COLO668 (cell line): ENCODE measurements at regions not wholly inside any gene's neighbourhood (a gene's known extent, or its start where the extent isn't known, plus 50 kb on each side); places are given as distances from the start of the nearest gene placed in this dataset.

Source experiments
- DNase-seq: peaks from one replicate; lab custom pipeline; 2025; ENCODE audit not compliant: unreplicated experiment; lab: John Stamatoyannopoulos, UW

DNA sequence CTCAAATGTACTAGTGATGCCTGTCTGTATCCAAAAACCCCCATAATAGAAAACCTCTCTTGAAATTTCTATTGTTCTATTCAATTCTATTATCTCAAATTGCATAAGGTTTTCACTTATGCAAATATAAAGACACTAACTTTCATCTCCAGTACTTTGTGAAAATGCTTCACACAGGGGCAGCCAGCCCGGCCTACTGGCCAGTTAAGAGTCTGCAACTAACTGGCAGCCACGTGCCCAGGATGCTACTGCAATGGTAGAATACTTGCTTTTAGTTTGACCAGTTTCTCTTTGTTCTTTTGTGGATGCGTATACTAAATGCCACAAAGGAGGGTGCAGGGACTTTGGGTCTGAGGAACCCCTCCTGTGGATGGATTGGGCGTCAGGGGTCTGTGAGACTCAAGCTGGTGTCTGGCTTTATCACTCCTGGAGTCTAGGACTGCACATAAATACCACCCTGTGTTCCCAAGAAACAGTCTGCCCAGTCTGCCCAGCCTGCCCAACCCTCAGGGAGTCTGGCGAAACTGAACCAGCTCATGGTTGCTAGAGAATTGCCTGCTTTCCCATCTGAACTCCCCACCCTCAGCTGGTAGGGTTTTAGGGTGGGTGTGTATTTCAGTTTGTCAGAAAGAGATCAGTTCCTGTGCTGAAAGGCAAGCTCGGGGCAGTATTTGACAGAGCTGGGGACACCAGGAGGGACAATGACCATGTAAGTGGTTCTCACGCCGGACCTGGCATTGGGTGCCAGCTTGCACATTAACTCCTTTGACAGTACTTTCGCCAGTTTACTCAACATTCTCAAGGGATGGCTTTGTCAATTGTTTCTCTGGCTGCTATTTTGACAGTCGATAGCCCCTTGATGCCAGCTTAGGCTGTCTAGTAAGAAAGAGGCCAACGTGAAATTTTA is 558.2 kb upstream of the JAG1 start:
- DNase-seq = no peak

DNA sequence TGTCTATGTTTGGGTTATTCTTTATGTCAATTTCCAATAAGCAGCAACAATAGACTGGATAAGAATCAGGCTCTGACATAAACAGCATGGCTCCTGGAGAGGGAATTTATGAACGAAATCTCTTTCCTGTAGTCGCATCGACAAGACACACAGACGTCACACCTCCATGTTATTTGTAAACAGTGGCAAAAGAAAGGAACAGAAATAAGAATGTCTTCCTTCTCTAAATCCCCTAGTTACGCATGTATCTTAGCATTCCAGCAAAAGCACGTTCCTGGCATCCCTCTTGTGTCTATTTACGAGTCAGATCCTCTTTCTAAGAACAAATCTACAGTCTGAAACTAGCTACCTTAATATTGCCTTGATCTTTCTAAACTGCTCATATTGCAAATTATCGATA is 559.1 kb upstream of the JAG1 start:
- DNase-seq = no peak

DNA sequence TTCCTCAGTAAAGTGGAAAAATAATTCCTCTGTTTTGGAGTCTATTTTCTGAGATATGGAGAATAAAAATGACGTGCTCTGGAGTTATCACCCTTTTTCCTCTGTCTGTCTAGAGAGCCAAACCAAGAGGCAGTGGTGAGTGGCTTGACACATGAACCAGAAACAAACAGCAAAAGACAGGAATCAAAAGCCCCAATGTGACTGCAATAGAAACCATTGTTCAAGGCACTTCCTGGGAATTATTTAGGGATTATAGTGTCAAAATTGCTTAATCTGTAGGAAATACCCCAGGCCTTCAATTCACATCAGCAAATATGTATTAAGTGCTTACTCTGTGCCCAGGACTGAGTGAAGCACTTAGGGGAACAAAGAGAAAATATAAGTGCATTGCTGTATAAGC is 560.4 kb upstream of the JAG1 start:
- no peak for DNase-seq

DNA sequence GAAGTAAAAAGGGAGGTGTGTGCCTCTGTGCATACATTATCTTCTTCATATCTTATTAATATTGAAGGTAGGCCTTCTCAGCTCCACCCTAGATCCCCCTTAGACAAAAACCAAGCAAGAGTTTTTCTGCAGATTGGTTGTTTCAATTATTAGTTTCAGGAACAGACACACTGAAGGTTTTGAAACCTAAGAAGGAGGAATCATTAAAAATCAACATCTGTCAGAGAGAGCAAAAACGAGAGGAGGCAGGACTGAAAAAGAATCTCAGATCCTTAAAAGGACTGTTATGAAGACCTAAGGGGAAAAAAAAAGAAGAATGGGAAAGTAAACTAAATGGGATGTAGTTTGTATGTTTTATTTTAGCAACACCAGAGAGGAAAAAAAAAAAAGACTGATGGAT is 560.8 kb upstream of the JAG1 start:
- no peak for DNase-seq

DNA sequence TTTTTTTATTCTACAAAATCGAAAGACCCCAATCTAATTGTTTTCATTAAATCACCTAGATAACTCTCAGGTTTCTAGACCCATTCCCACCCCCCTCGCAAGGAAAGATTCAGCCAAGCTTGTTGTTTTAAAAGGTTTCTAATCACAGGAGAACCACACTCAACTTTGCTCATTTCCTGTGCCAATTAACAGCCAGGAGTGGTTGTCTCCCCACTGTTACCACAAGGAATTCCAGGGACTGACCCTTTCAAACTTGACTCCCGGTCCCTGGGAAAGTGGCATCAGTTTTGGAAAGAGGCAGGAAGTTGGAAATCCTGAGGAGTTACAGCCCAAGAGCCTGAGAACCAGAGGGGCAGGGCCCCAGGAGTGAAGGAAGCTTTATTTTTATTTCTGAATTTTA is 561.3 kb upstream of the JAG1 start:
- DNase-seq = no peak

DNA sequence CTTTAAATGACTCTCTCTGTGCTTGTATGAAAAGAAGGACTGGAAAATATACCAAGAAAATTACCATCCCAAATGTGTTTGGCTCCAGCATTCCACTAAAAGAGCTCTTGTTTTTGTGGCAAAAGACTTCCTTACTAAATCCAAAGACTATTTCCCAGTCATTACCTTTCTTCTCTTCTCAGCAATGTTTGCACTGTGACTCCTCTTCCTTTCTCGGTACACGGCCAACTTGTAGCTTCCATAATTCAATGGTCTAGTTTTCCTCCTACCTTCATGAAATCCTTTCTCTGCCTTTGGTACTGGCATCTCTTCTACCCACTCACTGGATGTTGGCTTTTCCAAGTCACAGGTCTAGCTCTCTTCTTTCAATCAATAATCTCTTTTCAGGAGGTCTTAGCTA is 568.5 kb upstream of the JAG1 start:
- no peak for DNase-seq

DNA sequence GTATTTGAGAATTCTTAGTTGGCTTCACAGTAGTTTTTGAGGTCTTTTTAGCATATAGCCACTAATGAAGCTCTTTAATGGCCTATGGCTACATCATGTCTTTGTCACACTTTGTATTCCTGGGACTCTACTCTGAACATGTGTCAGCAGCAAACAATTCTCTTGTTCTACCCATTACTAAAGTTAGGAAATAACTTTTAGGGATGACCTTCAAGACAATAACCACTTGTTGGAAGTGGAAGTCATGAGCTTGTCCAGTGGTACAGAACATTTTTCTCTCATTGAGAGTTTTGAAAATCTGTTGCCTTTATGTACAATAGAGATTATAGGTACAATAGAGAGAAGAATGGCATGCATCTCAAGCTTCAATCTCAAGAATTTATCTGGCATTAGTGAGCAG is 571.6 kb upstream of the JAG1 start:
- DNase-seq = no peak

DNA sequence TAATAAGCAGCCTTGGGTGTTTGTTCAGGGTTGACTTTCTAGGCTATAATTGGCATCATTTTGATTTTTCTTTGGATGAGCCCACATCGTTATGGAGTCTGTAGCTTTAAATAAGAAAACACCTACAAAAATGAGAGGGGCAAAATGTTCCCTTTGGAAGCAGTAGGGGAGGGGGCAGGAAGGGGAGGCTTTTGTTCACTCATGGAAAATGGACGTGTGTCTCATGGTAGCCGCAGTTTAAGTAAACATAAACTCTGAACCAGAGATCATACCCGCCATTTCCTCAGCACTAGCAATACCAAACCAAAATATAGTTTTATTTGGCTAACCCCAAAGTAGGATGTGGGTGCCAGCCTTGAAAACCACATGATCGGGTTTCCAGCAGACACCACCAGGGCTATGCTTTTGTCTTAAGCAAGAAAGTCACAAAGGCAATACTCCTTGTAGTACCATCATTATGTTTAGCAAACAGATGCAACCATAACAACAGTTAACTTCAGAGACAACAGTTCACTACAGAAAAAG is 572.5 kb upstream of the JAG1 start:
- DNase-seq = no peak

DNA sequence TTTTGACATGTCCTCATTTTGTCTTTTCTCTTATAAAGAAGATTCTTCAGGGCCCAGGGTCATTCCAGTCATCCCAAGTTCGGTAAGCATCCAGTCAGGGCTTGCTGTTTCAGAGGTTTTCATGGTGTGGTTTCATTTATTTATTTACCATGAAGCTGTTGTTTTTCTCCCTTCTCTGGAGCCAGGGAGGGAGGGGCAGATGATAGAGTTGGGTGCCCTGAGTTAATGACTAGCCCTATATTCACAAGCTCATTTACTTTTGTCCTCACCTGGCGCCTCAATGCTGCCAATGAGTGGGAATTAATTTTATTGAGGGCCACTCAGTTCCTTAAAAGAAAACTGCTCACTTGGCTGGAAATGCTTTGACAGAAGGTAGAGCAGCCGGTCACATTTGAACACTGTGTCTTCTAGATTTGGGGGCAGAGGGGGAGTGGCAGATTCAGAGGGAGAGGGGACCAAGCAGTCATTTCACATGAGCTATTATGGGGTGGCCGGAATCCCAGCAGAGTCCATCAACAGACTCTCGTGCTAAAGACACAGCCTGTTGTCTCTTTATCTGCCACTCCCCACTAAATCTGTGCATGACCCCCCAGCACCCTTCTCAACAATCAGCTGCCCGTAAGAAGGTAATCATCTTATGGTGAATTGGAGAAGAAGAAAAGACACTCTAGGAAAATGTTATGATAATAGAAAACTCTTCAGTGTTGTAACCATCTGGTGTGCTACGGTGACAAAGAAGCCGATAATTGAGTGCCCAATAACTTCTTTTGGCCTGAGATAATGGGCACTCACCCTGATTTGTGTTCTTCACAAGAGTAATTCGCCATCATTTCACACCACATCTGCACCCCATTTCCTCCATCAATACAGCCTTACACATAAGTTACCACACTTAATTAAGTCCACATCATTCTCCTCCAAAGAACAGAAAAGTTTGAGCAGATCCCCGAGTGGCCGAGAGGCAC is 573.5 kb upstream of the JAG1 start:
- DNase-seq = no peak

DNA sequence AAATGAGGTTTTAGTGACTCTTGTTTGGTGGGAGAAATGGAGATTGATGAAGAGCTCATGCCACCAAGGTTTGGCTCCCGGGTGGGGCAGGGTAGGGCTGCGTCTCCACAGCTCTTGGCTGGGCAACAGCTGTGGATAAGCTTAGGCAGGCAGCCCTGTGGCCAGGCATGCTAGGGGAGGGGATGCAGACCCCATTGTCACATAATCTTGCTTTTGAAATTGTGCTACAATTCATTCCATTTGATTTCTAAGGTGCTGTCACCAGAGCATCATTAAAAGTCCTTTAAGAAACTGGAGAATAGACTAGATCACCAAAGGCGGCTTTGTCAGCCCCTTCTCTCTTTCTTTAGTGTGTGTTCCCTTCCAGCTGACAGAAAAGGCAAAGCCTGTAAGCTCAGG is 574.2 kb upstream of the JAG1 start:
- DNase-seq = no peak

DNA sequence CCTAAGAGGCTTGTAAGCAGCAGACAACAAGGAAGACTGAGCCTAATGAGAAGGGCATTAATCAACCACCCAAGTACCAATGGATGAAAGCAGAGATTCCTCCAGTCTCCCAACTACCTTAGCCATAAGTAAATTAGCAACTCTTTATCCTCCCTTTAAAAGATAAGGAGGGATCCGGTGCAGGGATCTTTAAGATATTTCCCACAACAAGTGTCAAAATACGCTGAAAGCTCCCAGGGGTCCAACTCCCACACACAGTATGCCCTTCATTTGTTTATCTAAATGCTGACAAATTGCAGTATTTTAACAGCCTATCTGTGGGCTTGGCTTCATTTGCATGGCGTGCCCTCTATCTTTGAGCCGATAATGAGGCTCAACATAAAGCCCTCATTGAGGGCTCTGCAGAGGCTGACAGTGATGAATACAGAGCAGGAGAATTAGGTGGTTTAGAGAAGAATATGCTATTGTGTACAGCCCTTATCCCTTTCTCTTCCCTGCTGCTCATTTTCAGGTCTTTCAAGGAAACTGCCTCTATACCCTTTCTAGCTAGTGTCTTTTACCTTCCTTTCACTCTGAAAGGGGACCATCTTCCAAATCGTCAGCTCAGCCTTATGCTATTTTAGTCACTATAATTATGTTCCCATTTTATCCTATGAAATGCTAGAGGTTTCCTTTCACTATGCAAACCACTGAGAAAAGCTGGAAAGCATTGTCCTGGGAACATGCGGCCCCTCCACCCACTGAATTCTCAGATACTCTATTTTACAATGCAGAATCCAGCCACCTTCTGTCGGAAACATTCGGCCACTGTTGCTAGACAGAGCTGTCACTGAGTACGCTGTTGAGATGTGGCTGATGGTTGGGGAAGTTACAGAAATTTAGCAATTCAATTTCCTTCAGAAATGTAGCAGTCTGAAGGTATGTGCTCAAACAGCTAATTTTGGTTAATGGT is 575.2 kb upstream of the JAG1 start:
- no peak for DNase-seq

DNA sequence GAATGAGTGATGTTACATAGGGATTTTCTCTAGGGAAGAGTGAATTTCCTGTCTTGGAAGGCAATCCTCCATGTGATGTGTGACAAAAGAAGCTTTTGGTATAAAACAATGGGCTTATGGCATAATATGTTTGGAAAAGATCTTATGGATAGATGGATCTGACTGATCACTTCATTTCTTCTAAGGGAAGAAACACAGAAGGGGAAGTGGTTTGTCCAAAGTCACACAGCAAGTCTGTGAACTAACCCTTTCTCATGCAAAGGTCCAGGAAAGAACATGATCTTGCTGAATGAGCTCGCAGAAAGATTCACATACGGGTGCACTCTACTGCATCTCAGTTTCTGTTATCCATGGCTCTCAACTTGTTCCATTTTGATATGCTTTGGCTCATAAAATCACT is 575.9 kb upstream of the JAG1 start:
- DNase-seq = no peak

DNA sequence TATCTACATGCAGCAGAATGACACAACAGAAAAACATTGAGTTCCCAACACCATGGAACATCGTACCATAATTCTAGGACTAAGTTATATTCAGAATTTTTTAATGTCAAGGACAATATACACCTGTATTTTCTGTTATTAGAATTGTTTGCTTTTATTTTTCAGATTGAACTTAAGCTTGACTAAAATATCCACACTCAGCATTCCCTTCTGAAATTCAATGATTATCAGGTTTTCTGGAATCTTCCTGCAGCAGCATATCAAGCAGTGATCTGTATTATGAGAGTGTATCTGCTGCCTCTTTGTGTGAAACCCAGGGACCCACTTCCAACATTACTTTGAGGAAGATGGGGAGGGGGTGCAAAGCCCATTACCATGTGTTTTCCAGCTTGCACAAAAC is 578.6 kb upstream of the JAG1 start:
- DNase-seq = no peak

DNA sequence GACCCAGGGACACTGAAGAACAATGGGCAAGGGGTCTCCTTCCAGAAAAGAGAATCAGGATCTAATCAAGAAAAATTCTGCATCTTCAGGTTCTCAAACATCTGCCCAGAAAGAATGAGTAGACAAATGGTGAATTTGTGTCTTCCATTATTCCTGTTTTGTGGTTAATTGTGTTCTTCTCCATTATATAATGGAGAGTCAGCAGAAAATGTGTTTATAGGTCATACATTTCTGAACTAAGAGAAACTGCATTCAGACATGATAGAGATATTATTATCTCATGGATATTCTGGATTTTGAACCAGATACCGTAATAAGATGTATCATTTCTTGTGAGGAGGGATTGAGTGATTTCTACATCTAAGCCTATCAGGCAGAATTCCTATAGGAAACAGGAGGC is 581.7 kb upstream of the JAG1 start:
- DNase-seq = no peak

DNA sequence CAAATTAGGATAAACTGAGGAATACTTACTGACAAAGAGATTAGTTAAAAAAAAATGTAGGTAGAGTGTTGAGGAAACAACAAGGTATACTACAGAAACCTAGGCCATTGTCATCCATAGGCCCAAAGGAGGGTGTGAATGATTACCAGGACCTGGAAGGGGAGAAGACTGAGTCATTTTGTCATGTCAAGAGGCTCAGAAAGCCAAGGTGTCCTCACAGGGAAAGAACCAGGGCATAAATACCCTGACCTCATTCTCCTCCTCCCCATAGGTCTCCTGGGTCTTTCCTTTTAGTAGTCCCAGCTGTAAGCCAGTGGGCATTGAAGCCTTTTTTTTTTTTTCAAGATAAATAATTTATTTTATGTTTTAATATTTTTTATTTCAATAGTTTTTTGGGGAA is 582.1 kb upstream of the JAG1 start:
- no peak for DNase-seq

DNA sequence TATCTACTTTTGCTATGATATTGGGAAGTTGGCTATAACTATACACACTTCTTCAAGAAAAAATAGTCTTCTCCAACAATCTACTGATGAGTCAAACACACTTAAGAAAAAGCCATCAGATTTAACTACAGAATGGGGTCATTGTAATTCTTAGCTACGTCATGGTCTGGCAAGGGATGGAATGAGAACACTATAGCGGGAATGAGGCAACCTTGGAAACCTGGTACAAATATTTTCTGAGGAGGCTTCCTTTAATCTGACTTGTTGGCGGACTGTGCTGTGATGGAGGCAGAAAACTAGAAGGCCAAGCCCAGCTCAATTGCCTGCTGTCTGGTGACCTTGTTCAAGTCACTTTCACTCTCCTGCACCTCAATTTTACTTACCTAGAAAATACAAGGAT is 586.8 kb upstream of the JAG1 start:
- DNase-seq = no peak

DNA sequence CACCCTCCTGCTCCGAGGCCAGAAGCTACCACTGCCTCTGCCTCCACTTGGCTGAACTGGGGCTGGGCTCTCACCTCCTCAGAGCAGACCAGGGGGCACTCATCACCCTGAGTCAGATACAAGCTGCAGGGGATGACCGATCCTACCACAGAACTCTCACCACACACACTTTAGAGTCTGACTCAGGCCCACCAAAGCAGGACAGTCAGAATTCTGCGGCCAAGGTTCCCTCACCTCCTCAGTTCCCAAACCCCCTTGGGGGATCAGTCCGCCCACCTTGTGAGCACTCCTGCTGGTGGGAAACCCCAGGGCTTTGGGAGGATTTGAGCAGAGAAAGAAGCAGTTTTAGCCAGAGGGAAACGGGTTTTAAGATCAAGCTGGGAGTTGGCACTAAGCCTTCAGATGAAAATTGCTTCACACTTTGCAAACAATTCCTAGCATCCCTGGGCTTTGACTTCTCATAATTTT is 587.8 kb upstream of the JAG1 start:
- DNase-seq = no peak

DNA sequence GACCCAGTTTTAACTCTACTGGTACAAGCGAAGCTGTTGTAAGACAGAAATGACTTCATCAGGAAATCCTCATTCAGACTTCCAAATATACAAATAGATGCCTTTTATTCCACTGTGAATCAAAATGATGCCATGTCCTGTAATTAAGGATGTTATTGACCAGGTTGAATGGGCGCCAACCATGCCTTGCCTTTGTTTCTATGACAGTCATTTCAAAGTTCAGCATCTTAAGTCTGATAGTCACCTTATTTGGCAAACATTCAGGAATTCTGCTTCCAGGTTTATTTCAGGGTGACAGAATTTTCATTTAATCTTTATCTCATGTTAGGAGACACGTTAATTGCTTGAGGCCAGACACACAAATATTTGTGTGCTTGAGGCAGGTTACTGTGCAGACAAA is 592.8 kb upstream of the JAG1 start:
- DNase-seq = no peak

DNA sequence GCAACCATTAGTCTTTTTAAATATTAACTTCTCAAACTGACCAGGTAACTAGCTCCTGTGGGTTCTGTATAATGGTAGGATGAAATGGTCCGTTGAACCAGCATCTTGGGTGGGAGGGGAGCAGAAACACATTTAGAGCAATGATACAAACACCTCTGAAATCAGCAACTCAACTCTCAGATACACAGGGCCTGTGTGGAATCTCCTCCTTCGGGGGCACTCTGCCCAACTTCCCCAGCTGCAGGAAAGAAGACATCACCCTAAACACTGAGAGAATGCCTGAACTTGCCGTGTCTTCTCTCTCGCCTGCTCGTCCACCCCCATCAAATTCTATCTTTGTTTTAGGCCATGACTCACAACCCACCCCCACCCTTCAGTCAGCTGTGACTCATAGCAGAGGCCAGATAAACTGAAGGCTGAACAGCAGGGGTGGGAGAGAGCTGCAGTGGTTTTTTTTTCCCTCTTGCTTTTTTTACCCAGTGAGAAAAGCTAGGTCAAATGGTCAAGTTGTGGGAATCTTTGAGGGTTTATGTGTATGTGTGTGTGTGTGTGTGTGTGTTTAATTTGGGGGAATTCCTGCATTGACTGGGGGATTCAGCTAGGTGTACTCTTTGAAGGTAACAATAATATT is 593.4 kb upstream of the JAG1 start:
- peak; percentile 37 for DNase-seq

DNA sequence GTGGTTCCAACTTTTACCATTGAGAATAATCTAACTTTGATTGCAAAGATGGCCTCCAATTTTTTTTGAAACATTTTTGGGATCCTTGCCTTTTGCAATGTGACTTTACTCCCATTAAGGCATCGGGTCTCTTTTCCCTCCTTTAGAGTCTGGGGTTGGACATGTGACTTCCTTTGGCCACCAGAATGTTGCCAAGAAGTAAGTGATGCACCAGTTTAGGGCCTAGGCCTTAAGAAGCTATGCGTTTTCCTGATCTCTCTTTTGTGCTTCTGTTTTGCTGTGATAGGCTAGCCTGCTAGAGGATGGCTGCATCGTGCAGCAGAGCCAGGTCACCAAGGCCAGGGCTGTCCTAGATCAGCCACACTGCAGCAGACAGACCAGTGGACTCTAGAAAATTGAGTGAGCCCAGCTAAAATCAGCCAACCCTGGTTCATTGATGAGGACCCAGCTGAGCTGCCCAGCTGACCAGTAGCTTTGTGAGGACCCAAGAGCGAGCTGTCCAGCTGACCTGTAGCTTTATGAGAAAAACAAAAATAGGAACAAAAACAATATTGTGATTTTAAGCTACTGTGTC is 594.0 kb upstream of the JAG1 start:
- no peak for DNase-seq
